H9 (cell line): ENCODE measurements at regions not wholly inside any gene's neighbourhood (a gene's known extent, or its start where the extent isn't known, plus 50 kb on each side); places are given as distances from the start of the nearest gene placed in this dataset.

ENCODE experiments used
- DNase-seq: peaks from one replicate; pipeline ENCODE4 v3.0.0-alpha.2; 2017
- H2AFZ ChIP-seq: one replicate; pipeline ENCODE4 v1.6.1; 2013; ENCODE audit warnings: mild to moderate bottlenecking, low read length, control low read depth, moderate library complexity
- H2AK5ac ChIP-seq: 2 replicates; pipeline ENCODE4 v1.6.1; 2013; ENCODE audit warnings: low read length, control low read depth, mixed read lengths; ENCODE audit not compliant: insufficient read length
- H2BK120ac ChIP-seq: one replicate; pipeline ENCODE4 v1.6.1; 2013; ENCODE audit warnings: low read depth, mild to moderate bottlenecking, low read length, control low read depth, inconsistent platforms; ENCODE audit not compliant: poor library complexity, severe bottlenecking
- H2BK12ac ChIP-seq: 2 replicates; pipeline ENCODE4 v1.6.1; 2013; ENCODE audit warnings: low read length, control low read depth, mixed read lengths, low read depth; ENCODE audit not compliant: insufficient read length
- H2BK15ac ChIP-seq: 2 replicates; pipeline ENCODE4 v1.6.1; 2013; ENCODE audit warnings: low read depth, low read length, control low read depth
- H2BK20ac ChIP-seq: one replicate; pipeline ENCODE4 v1.6.1; 2013; ENCODE audit warnings: low read depth, mild to moderate bottlenecking, low read length, control low read depth, inconsistent platforms; ENCODE audit not compliant: poor library complexity, severe bottlenecking
- H2BK5ac ChIP-seq: 2 replicates; pipeline ENCODE4 v1.6.1; 2013; ENCODE audit warnings: low read length, control low read depth, mixed read lengths; ENCODE audit not compliant: insufficient read length
- H3K14ac ChIP-seq: 2 replicates; pipeline ENCODE4 v1.6.1; 2013; ENCODE audit warnings: low read length, control low read depth; ENCODE audit not compliant: insufficient read depth
- H3K18ac ChIP-seq: 2 replicates; pipeline ENCODE4 v1.6.1; 2013; ENCODE audit warnings: low read depth, mild to moderate bottlenecking, mixed read lengths, low read length, control low read depth; ENCODE audit not compliant: insufficient read length
- H3K23ac ChIP-seq: 2 replicates; pipeline ENCODE4 v1.6.1; 2013; ENCODE audit warnings: low read length, control low read depth, mixed read lengths, low read depth; ENCODE audit not compliant: insufficient read length
- H3K23me2 ChIP-seq: 2 replicates; pipeline ENCODE4 v1.6.1; 2013; ENCODE audit warnings: low read depth, mild to moderate bottlenecking, mixed read lengths, low read length, control low read depth; ENCODE audit not compliant: insufficient read length, poor library complexity, severe bottlenecking
- H3K27ac ChIP-seq: 2 replicates; pipeline ENCODE4 v1.5.1; 2013; ENCODE audit warnings: low read length, control low read depth, mixed read lengths, low read depth; ENCODE audit not compliant: insufficient read length
- H3K27me3 ChIP-seq: 2 replicates; pipeline ENCODE4 v1.6.1; 2013; ENCODE audit warnings: low read length, control low read depth, inconsistent platforms; ENCODE audit not compliant: insufficient read depth
- H3K4ac ChIP-seq: 2 replicates; pipeline ENCODE4 v1.6.1; 2013; ENCODE audit warnings: low read depth, mild to moderate bottlenecking, control low read depth, inconsistent platforms, low read length, moderate library complexity
- H3K4me1 ChIP-seq: 2 replicates; pipeline ENCODE4 v1.6.1; 2013; ENCODE audit warnings: low read length, control low read depth, inconsistent platforms; ENCODE audit not compliant: insufficient read depth
- H3K4me2 ChIP-seq: 2 replicates; pipeline ENCODE4 v1.6.1; 2013; ENCODE audit warnings: low read length, control low read depth, mixed read lengths; ENCODE audit not compliant: insufficient read length, insufficient read depth
- H3K56ac ChIP-seq: 2 replicates; pipeline ENCODE4 v1.6.1; 2013; ENCODE audit warnings: low read depth, mild to moderate bottlenecking, mixed read lengths, low read length, control low read depth; ENCODE audit not compliant: insufficient read length
- H3K79me1 ChIP-seq: 2 replicates; pipeline ENCODE4 v1.6.1; 2013; ENCODE audit warnings: low read depth, mild to moderate bottlenecking, moderate library complexity, low read length, control low read depth, inconsistent platforms; ENCODE audit not compliant: insufficient read depth, poor library complexity, severe bottlenecking
- H3K79me2 ChIP-seq: 2 replicates; pipeline ENCODE4 v1.6.1; 2013; ENCODE audit warnings: low read length, control low read depth, inconsistent platforms; ENCODE audit not compliant: insufficient read depth
- H3K9ac ChIP-seq: 2 replicates; pipeline ENCODE4 v1.6.1; 2013; ENCODE audit warnings: low read length, control low read depth, mixed read lengths; ENCODE audit not compliant: insufficient read length; ENCODE audit errors: extremely low read depth
- H3K9me3 ChIP-seq: one replicate; pipeline ENCODE4 v1.6.1; 2013; ENCODE audit warnings: low read depth, low read length, inconsistent platforms; ENCODE audit not compliant: control insufficient read depth
- H3T11ph ChIP-seq: one replicate; pipeline ENCODE4 v1.6.1; 2013; ENCODE audit warnings: mild to moderate bottlenecking, low read length, control low read depth, inconsistent platforms
- H4K20me1 ChIP-seq: one replicate; pipeline ENCODE4 v1.6.1; 2013; ENCODE audit not compliant: control insufficient read depth, insufficient read length, insufficient read depth
- H4K5ac ChIP-seq: 2 replicates; pipeline ENCODE4 v1.6.1; 2013; ENCODE audit warnings: low read depth, mild to moderate bottlenecking, mixed read lengths, low read length, control low read depth; ENCODE audit not compliant: insufficient read length
- H4K8ac ChIP-seq: replicated peaks from 2 replicates; pipeline ENCODE4 v1.6.1; 2013; ENCODE audit warnings: low read length, control low read depth, mixed read lengths, low read depth; ENCODE audit not compliant: insufficient read length
- H4K91ac ChIP-seq: 2 replicates; pipeline ENCODE4 v1.6.1; 2013; ENCODE audit warnings: low read depth, mild to moderate bottlenecking, moderate library complexity, mixed read lengths, low read length, control low read depth; ENCODE audit not compliant: insufficient read length
- H3K27ac Mint-ChIP-seq, 3 experiments: 2 replicates in 2 of 3; 3 replicates in 1 of 3; pipeline ENCODE4 v1.8.0; 2020 to 2021; ENCODE audit warnings: mixed read lengths in 3 of 3, mild to moderate bottlenecking in 1 of 3, moderate library complexity in 1 of 3
- H3K27me3 Mint-ChIP-seq: 2 replicates; pipeline ENCODE4 v1.8.0; 2021; ENCODE audit warnings: low read depth, mild to moderate bottlenecking, moderate library complexity, mixed read lengths
- H3K36me3 Mint-ChIP-seq, 3 experiments: 2 replicates in 2 of 3; 3 replicates in 1 of 3; pipeline ENCODE4 v1.8.0; 2020 to 2021; ENCODE audit warnings: low read depth in 3 of 3, mixed read lengths in 3 of 3; ENCODE audit not compliant: insufficient read depth in 1 of 3
- H3K4me1 Mint-ChIP-seq, 2 experiments: 2 replicates each; pipeline ENCODE4 v1.8.0; 2020; ENCODE audit warnings: mixed read lengths in 2 of 2
- H3K4me3 Mint-ChIP-seq, 2 experiments: 2 replicates in 1 of 2; 3 replicates in 1 of 2; pipeline ENCODE4 v1.8.0; 2020 to 2021; ENCODE audit warnings: mild to moderate bottlenecking in 2 of 2, mixed read lengths in 2 of 2, moderate library complexity in 1 of 2
- H3K9me3 Mint-ChIP-seq, 2 experiments: 2 replicates in 1 of 2; 3 replicates in 1 of 2; pipeline ENCODE4 v1.8.0; 2020; ENCODE audit warnings: mild to moderate bottlenecking in 2 of 2, mixed read lengths in 2 of 2, moderate library complexity in 1 of 2
- CTCF ChIP-seq: fragments of 200-600 bp; sonication (generic); conservative IDR thresholded peaks from 3 replicates; pipeline ENCODE4 v1.8.0; 2021; ENCODE audit warnings: antibody characterized with exemption, mild to moderate bottlenecking

DNA sequence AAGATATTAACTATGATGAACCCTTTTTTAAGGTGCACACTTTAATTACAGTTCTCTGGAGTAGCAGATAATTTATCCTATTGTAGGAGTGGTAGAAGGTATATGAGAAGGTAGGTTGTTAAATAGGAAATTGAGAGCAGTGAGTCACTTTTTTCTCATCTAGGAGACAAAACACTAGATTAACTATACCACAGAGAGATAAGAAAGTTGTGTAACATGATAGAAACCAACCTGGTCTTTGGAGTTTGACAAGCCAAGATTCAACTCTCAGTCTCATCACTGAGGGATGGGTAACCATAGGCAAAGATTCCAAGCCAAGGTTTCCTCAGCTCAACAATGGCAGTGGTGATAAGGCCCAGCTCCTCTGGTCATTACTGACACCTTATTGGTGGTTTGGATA lies 104.0 kb downstream of the MAD2L1 start:
- no peak for DNase-seq
- Histone ChIP-seq H2BK5ac (no peak overlapping the region), H3K14ac (no peak overlapping the region), H3K4me2 (no peak overlapping the region), H2BK12ac (no peak overlapping the region), H3K79me2 (no peaks in the 10 kb centered on the region), H3K18ac (no peak overlapping the region), H2BK15ac (no peak overlapping the region), H3K56ac (no peak overlapping the region), H4K91ac (no peak overlapping the region), H2AK5ac (no peak overlapping the region), H3T11ph (no peak overlapping the region), H3K4ac (no peak overlapping the region), H4K5ac (no peak overlapping the region), H2AFZ (no peak overlapping the region), H4K8ac (no peak overlapping the region), H2BK120ac (no peak overlapping the region), H3K4me1 (no peaks in the 10 kb centered on the region; the same call in 1 of the 2 replicates), H3K23ac (no peak overlapping the region), H3K9ac (no peak overlapping the region), H3K23me2 (no peaks in the 10 kb centered on the region), H2BK20ac (no peak overlapping the region), H3K27ac (no peak overlapping the region), H4K20me1 (no peaks in the 10 kb centered on the region), H3K79me1 (no peaks in the 10 kb centered on the region), H3K9me3 (no peaks in the 10 kb centered on the region), H3K27me3 (no peaks in the 10 kb centered on the region)
- TF ChIP-seq CTCF = no peak
- Mint-ChIP-seq H3K27ac (no peak overlapping the region), H3K4me3 (no peak overlapping the region), H3K9me3 (no peaks in the 10 kb centered on the region; a peak in 1 of 5 replicates), H3K4me1 (peaks cover 5 to 12% of the 10 kb centered on the region in 2 experiments; a peak in 3 of 4 replicates), H3K27me3 (no peaks in the 10 kb centered on the region; the same call in 1 of the 2 replicates), H3K36me3 (no peaks in the 10 kb centered on the region; a peak in 1 of 7 replicates)
